Brain microvascular endothelial cell (primary cell): ENCODE measurements at regions not wholly inside any gene's neighbourhood (a gene's known extent, or its start where the extent isn't known, plus 50 kb on each side); places are given as distances from the start of the nearest gene placed in this dataset.

Experiments used
- DNase-seq: peaks from one replicate; pipeline ENCODE4 v3.0.0-alpha.2; 2020
- H3K27ac ChIP-seq: fragments of 250-450 bp; sonication (Bioruptor Pico); 2 replicates; pipeline ENCODE4 v1.5.1; 2020; ENCODE audit warnings: mild to moderate bottlenecking, moderate library complexity
- H3K27me3 ChIP-seq: fragments of 250-450 bp; sonication (Bioruptor Pico); replicated peaks from 2 replicates; pipeline ENCODE4 v1.5.1; 2020; ENCODE audit warnings: mild to moderate bottlenecking
- H3K36me3 ChIP-seq: fragments of 250-450 bp; sonication (Bioruptor Pico); replicated peaks from 2 replicates; pipeline ENCODE4 v1.5.1; 2020; ENCODE audit warnings: mild to moderate bottlenecking
- H3K4me3 ChIP-seq: 2 replicates; pipeline ENCODE4 v1.5.1; 2011; ENCODE audit warnings: low read depth, mild to moderate bottlenecking, control low read depth, low read length, moderate library complexity
- in situ Hi-C: cut with HindIII; loops from 2 replicates; pipeline ENCODE4 v1.10.0; 2017; ENCODE audit warnings: low sequenced_read_pairs, low pct_ligation_motif_present
- TF ChIP-seq, protein P1 (sequence below): IDR thresholded peaks from 2 replicates; pipeline ENCODE4 v1.5.1; 2011; ENCODE audit warnings: low read depth, mild to moderate bottlenecking, moderate library complexity, low read length, control low read depth, inconsistent platforms; ENCODE audit errors: missing control alignments

DNA sequence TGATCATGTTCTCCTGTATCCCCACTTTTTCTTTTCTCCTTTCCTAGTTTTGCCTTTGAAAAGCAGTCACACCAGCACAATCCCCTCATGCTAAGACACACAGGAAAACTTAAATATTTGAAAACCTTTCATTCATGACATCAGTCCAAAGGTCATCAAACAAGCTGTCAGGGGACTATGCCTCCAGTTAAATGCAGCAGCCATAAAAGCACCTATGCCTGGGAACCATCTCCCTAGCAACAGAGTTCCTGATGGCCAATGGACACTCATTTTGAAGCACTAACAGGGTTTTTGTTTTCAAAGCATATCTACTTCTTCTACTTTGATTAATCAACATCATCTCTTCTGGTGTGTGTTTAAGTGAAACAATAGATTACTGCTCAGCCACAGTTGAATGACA, 286.4 kb upstream of the PARD3B start:
- H3K4me3 ChIP-seq, result no peak overlapping the region
- DNase-seq, result no peak
- no peaks in the 10 kb centered on the region for H3K27me3 ChIP-seq
- in situ Hi-C loops, result no loop called here
- TF ChIP-seq, protein P1, sequence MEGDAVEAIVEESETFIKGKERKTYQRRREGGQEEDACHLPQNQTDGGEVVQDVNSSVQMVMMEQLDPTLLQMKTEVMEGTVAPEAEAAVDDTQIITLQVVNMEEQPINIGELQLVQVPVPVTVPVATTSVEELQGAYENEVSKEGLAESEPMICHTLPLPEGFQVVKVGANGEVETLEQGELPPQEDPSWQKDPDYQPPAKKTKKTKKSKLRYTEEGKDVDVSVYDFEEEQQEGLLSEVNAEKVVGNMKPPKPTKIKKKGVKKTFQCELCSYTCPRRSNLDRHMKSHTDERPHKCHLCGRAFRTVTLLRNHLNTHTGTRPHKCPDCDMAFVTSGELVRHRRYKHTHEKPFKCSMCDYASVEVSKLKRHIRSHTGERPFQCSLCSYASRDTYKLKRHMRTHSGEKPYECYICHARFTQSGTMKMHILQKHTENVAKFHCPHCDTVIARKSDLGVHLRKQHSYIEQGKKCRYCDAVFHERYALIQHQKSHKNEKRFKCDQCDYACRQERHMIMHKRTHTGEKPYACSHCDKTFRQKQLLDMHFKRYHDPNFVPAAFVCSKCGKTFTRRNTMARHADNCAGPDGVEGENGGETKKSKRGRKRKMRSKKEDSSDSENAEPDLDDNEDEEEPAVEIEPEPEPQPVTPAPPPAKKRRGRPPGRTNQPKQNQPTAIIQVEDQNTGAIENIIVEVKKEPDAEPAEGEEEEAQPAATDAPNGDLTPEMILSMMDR, result no peak
- H3K36me3 ChIP-seq, result no peaks in the 10 kb centered on the region
- no peak overlapping the region for H3K27ac ChIP-seq

DNA sequence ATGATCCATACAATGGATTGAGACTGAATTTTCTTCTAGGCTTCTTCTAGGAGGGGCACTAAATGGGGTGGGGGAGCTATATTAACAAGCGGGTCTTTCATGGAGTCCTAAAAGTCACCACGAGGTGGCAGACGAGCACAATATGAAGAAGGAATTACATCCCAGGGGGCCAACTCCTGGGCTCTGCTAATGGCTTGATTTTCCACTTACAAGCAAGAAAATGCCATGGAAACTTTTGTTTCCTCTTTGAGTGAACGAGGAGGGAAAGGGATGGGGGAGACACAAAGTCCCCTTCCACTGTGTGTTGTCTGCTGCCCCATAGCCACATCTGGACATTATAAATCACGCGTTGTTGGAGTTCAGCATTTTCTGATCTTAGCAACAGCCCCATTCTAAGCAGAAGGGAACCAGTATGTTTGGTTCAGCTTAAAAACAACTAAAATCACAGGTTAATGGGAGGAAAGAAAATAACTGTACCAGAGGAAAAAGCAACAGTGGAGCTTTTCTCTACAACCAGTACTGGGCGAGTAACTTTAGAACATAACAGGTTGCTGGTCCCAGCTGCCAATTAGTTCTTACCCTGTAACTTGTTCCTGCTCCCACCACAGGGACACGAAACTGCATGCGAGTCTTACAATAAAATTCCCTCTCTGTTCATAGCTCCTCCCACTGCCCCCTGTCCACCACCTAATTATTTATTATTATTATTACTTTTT, 285.0 kb upstream of the PARD3B start:
- in situ Hi-C loops, result no loop called here
- no peaks in the 10 kb centered on the region for H3K36me3 ChIP-seq
- TF ChIP-seq, protein P1, result peak; percentile 85
- H3K27ac ChIP-seq, result no peak overlapping the region
- no peak overlapping the region for H3K4me3 ChIP-seq
- H3K27me3 ChIP-seq, result no peaks in the 10 kb centered on the region
- peak; percentile 72 for DNase-seq

DNA sequence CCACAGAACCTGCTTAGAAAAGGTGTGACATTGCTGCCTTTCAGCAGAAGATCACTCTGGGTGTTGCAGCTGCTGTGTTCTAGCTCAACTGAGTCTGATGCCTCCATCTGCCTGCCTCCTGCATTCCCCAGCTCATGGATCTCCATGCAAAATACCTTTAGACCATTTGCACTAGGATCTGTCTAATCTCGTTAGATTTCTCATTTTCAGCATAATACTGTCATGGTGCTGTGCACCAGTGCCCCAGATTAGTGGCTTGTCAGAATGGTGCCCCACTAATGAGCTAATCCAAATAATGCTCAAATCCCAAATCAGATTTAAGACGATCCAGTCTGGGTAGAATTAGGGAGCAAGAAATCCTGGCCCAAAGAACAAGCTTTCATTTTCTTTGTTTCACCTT, 284.4 kb upstream of the PARD3B start:
- TF ChIP-seq, protein P1, result no peak
- H3K27ac ChIP-seq, result no peak overlapping the region
- in situ Hi-C loops, result no loop called here
- H3K36me3 ChIP-seq, result no peaks in the 10 kb centered on the region
- H3K27me3 ChIP-seq, result no peaks in the 10 kb centered on the region
- no peak overlapping the region for H3K4me3 ChIP-seq
- no peak for DNase-seq

DNA sequence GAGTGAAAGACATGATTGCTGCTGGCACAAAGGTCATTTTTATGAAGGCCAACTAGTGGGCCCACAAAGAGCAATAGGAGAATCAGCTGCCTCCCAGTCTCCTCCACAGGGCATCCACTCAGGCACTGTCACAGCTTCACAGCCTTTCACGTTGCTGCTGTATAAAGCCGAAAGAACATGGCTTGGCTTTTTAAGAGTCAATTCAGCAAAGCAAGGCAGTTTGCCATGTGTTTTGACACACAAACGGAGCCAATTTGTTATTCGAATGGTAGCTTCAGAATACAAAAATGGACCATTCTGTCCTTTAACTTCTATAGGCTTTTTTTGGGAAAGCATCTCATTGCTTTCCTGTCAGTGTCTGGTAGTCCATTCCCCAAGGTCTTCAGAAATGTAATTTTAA, 283.4 kb upstream of the PARD3B start:
- in situ Hi-C loops, result no loop called here

DNA sequence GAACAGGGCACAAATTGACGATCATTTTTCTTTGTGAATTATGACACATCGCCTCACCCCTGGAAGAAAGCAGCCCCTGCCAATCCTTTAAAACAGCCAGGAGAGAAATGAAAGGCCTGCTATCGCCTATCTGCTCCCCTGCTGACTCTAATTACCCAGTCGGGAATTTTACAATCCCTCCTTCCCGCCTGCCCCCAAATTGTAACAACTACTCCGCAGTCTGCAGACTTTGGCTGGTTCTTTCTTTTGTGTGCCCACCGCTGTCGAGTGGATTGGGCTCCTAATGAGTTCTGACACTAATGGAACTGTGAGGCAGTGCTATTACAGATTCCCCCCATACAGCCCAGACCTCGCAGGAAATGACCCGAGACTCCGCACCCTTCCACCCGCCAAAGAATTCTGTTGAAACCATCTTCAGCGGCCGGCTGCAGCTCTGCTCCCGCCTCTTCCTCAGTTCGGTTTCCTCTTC, 281.2 kb upstream of the PARD3B start:
- in situ Hi-C loops, result no loop called here
- no peak for DNase-seq

More for the DNA sequence above, 283.4 kb upstream of the PARD3B start:
- no peaks in the 10 kb centered on the region for H3K27me3 ChIP-seq
- H3K27ac ChIP-seq, result no peak overlapping the region
- H3K4me3 ChIP-seq, result no peak overlapping the region
- no peaks in the 10 kb centered on the region for H3K36me3 ChIP-seq
- no peak for DNase-seq
- TF ChIP-seq, protein P1, result no peak

More for the DNA sequence above, 281.2 kb upstream of the PARD3B start:
- TF ChIP-seq, protein P1, result no peak
- Histone ChIP-seq H3K27me3 (no peaks in the 10 kb centered on the region), H3K36me3 (no peaks in the 10 kb centered on the region), H3K4me3 (no peak overlapping the region), H3K27ac (no peak overlapping the region)
